ENCODE measurements at regions not wholly inside any gene's neighbourhood (a gene's known extent, or its start where the extent isn't known, plus 50 kb on each side); places are given as distances from the start of the nearest gene placed in this dataset.

DNA sequence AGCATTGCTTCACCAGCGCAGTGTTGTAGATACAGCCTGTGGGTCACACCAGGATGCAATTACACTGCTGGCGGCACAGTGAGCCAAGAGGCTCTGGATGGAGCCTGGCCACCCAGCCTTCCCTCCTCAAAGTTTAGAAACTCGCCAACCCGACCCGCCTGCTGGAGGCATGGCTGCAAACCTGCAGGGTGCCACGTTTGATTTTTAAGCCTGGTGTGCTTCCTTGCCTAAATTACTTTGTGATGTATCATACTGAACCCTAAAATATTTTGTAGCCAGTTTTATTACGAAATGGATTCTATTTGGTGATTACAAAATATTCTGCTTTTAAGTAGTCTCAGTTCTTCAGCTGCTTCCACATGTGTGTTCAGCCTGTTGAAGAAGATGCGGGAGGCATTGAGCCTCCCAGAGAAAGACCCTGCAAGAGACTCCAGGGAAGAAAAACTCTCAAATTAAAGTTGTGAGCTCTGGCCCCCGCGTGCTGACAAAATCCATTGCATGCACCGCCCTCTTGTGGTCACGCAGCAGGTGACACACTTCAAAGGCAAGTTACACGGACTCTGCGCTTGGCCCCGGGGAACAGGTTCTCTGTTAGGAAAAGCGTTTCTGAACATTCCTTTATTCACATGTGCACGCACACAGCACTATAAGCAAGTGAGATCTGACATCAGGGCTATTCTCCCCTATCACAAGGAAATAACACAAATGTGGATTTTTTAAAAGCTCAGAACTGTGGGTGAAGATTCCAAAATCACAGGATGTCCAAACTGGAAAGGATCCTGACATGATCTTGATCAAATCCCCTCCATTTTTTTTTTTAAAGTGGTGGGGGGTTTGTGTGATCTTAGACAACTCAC lies 63.0 kb upstream of the TWIST2 start:
- TF ChIP-seq, protein P1, sequence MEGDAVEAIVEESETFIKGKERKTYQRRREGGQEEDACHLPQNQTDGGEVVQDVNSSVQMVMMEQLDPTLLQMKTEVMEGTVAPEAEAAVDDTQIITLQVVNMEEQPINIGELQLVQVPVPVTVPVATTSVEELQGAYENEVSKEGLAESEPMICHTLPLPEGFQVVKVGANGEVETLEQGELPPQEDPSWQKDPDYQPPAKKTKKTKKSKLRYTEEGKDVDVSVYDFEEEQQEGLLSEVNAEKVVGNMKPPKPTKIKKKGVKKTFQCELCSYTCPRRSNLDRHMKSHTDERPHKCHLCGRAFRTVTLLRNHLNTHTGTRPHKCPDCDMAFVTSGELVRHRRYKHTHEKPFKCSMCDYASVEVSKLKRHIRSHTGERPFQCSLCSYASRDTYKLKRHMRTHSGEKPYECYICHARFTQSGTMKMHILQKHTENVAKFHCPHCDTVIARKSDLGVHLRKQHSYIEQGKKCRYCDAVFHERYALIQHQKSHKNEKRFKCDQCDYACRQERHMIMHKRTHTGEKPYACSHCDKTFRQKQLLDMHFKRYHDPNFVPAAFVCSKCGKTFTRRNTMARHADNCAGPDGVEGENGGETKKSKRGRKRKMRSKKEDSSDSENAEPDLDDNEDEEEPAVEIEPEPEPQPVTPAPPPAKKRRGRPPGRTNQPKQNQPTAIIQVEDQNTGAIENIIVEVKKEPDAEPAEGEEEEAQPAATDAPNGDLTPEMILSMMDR (IDR thresholded peaks at IDR 0.05; ENCODE audit: low read depth, low read length, missing input control): peak; percentile 87
- TF ChIP-seq, protein P2, sequence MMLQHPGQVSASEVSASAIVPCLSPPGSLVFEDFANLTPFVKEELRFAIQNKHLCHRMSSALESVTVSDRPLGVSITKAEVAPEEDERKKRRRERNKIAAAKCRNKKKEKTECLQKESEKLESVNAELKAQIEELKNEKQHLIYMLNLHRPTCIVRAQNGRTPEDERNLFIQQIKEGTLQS (IDR thresholded peaks at IDR 0.05): no peak
- TF ChIP-seq NR2F2 (IDR thresholded peaks at IDR 0.05) (no peak), FOXA1 (IDR thresholded peaks at IDR 0.05) (no peak), JUND (IDR thresholded peaks at IDR 0.05) (no peak), MAX (IDR thresholded peaks at IDR 0.05) (no peak), GABPA (IDR thresholded peaks at IDR 0.05 in 1 of 2, conservative IDR thresholded peaks at IDR 0.05 in 1 of 2) (no peak)
